Upper lobe of right lung (tissue), 1 donor: ENCODE measurements at regions not wholly inside any gene's neighbourhood (a gene's known extent, or its start where the extent isn't known, plus 50 kb on each side); places are given as distances from the start of the nearest gene placed in this dataset.
A peak's percentile ranks its signal among the peaks of the same experiment; 100 is the strongest.

Experiments used
- ATAC-seq: fragments of 200-7000 bp; cut with Tn5 transposase; one replicate; pipeline ENCODE4 v1.9.1; 2020; ENCODE audit warnings: mild to moderate bottlenecking, moderate library complexity
- DNase-seq: peaks from one replicate; pipeline ENCODE4 v3.0.0-alpha.2; 2020
- H3K27ac ChIP-seq: fragments of 200-600 bp; one replicate; pipeline ENCODE4 v1.8.0; 2022
- H3K27me3 ChIP-seq: fragments of 200-600 bp; one replicate; pipeline ENCODE4 v1.8.0; 2022; ENCODE audit warnings: mild to moderate bottlenecking
- H3K36me3 ChIP-seq: fragments of 200-600 bp; one replicate; pipeline ENCODE4 v1.8.0; 2022
- H3K4me1 ChIP-seq: fragments of 200-600 bp; one replicate; pipeline ENCODE4 v1.8.0; 2022
- H3K4me3 ChIP-seq: fragments of 200-600 bp; one replicate; pipeline ENCODE4 v1.8.0; 2022; ENCODE audit warnings: mild to moderate bottlenecking
- H3K9me3 ChIP-seq: fragments of 200-600 bp; one replicate; pipeline ENCODE4 v1.8.0; 2022
- intact Hi-C: fragments of 100-400 bp; cut with DNase I; formaldehyde crosslinking; loops from one replicate; pipeline ENCODE4 v1.11.0; 2022
- TF ChIP-seq, protein P1 (sequence below): fragments of 200-600 bp; IDR thresholded peaks from one replicate; pipeline ENCODE4 v1.8.0; 2022; ENCODE audit warnings: antibody characterized with exemption
- donor health status: DM: no; HTN: yes; CAD: no; lungs with severe emphysema.

- ATAC-seq: no peak
- Histone ChIP-seq H3K9me3 (no peaks in the 10 kb centered on the region), H3K4me3 (no peak overlapping the region), H3K4me1 (no peaks in the 10 kb centered on the region), H3K27me3 (no peaks in the 10 kb centered on the region), H3K36me3 (no peaks in the 10 kb centered on the region), H3K27ac (no peak overlapping the region)
- TF ChIP-seq, protein P1, sequence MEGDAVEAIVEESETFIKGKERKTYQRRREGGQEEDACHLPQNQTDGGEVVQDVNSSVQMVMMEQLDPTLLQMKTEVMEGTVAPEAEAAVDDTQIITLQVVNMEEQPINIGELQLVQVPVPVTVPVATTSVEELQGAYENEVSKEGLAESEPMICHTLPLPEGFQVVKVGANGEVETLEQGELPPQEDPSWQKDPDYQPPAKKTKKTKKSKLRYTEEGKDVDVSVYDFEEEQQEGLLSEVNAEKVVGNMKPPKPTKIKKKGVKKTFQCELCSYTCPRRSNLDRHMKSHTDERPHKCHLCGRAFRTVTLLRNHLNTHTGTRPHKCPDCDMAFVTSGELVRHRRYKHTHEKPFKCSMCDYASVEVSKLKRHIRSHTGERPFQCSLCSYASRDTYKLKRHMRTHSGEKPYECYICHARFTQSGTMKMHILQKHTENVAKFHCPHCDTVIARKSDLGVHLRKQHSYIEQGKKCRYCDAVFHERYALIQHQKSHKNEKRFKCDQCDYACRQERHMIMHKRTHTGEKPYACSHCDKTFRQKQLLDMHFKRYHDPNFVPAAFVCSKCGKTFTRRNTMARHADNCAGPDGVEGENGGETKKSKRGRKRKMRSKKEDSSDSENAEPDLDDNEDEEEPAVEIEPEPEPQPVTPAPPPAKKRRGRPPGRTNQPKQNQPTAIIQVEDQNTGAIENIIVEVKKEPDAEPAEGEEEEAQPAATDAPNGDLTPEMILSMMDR: no peak
- intact Hi-C loops: no loop called here
- no peak for DNase-seq
Observed at GRCh38 chr3:137061186-137061585, 103.4 kb downstream of the IL20RB start.

- TF ChIP-seq, protein P1: no peak
- no peak for DNase-seq
- Histone ChIP-seq H3K4me3 (no peak overlapping the region), H3K36me3 (no peaks in the 10 kb centered on the region), H3K27ac (no peak overlapping the region), H3K9me3 (no peaks in the 10 kb centered on the region), H3K27me3 (no peaks in the 10 kb centered on the region), H3K4me1 (no peaks in the 10 kb centered on the region)
- ATAC-seq: no peak
- intact Hi-C loops: no loop called here
Observed at GRCh38 chr3:137062250-137062649, 104.5 kb downstream of the IL20RB start.

- Histone ChIP-seq H3K27me3 (no peaks in the 10 kb centered on the region), H3K27ac (no peak overlapping the region), H3K4me3 (no peak overlapping the region), H3K9me3 (no peaks in the 10 kb centered on the region), H3K36me3 (no peaks in the 10 kb centered on the region), H3K4me1 (no peaks in the 10 kb centered on the region)
- intact Hi-C loops: no loop called here
- ATAC-seq (peak; percentile 55), DNase-seq (no peak)
- TF ChIP-seq, protein P1: no peak
Observed at GRCh38 chr3:137065381-137065780, 107.6 kb downstream of the IL20RB start.

- intact Hi-C loops: no loop called here
- TF ChIP-seq, protein P1: no peak
- no peak overlapping the region for H3K27ac ChIP-seq
- no peak overlapping the region for H3K4me3 ChIP-seq
- no peaks in the 10 kb centered on the region for H3K27me3 ChIP-seq
- no peaks in the 10 kb centered on the region for H3K36me3 ChIP-seq
- ATAC-seq (no peak), DNase-seq (no peak)
- no peaks in the 10 kb centered on the region for H3K9me3 ChIP-seq
- no peaks in the 10 kb centered on the region for H3K4me1 ChIP-seq
Observed at GRCh38 chr3:137066092-137066491, 108.3 kb downstream of the IL20RB start.

- H3K36me3 ChIP-seq: no peaks in the 10 kb centered on the region
- H3K27me3 ChIP-seq: no peaks in the 10 kb centered on the region
- H3K4me3 ChIP-seq: no peak overlapping the region
- no peak for ATAC-seq
- no peaks in the 10 kb centered on the region for H3K9me3 ChIP-seq
- TF ChIP-seq, protein P1: no peak
- H3K4me1 ChIP-seq: no peaks in the 10 kb centered on the region
- no peak overlapping the region for H3K27ac ChIP-seq
- intact Hi-C loops: no loop called here
- no peak for DNase-seq
Observed at GRCh38 chr3:137071104-137071503, 113.3 kb downstream of the IL20RB start.

DNA sequence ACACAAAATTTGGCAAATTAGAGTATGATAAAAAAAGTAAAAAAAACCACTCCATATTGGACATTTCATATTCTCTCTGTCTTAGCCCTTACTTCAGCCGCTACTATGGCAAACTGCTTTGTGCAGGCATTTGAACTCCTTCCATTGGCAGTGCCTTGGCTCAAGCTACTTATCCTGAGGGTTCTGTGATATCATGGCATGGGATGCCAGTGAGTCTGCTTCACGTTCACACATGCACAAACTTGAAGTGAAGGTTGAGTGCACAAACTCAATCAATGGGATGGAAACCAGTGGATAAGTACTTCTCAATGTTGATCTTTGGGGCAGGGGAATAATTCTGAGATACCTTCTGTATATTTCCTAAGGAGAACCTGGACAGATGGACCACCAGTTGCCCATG, 117.2 kb downstream of the IL20RB start:
- Histone ChIP-seq H3K4me3 (no peak overlapping the region), H3K27ac (no peak overlapping the region), H3K9me3 (no peaks in the 10 kb centered on the region), H3K36me3 (no peaks in the 10 kb centered on the region), H3K4me1 (no peaks in the 10 kb centered on the region), H3K27me3 (peaks cover 4% of the 10 kb centered on the region)
- no peak for DNase-seq
- TF ChIP-seq, protein P1: no peak
- no peak for ATAC-seq
- intact Hi-C loops: no loop called here
